GM19467 (cell line): ENCODE measurements at regions not wholly inside any gene's neighbourhood (a gene's known extent, or its start where the extent isn't known, plus 50 kb on each side); places are given as distances from the start of the nearest gene placed in this dataset.

Experiments
- ATAC-seq: cut with Tn5 transposase; IDR thresholded peaks from one replicate; pipeline ENCODE4 v1.9.1; 2021; ENCODE audit warnings: mild to moderate bottlenecking, moderate library complexity; ENCODE audit not compliant: unreplicated experiment

GRCh38 chr5:126354012-126354857, 69.0 kb upstream of the GRAMD2B start:
- no peak for ATAC-seq

GRCh38 chr5:126354858-126355731, 68.1 kb upstream of the GRAMD2B start:
- ATAC-seq: no peak

- ATAC-seq: no peak
These were observed 67.3 kb upstream of the GRAMD2B start for GRCh38 chr5:126355940-126356339.

GRCh38 chr5:126357585-126358342, 65.4 kb upstream of the GRAMD2B start:
- ATAC-seq: no peak

- ATAC-seq: peak; percentile 91
These were observed 64.7 kb upstream of the GRAMD2B start for GRCh38 chr5:126358525-126358924.

- ATAC-seq: no peak
These were observed 63.3 kb upstream of the GRAMD2B start for GRCh38 chr5:126359884-126360283.

GRCh38 chr5:126360467-126360866, 62.7 kb upstream of the GRAMD2B start:
- no peak for ATAC-seq

GRCh38 chr5:126363658-126364057, 59.6 kb upstream of the GRAMD2B start:
- ATAC-seq: no peak

- no peak for ATAC-seq
These were observed 58.9 kb upstream of the GRAMD2B start for GRCh38 chr5:126364206-126364902.

GRCh38 chr5:126365446-126366198, 57.6 kb upstream of the GRAMD2B start:
- no peak for ATAC-seq

GRCh38 chr5:126366199-126366560, 57.0 kb upstream of the GRAMD2B start:
- no peak for ATAC-seq

- no peak for ATAC-seq
These were observed 54.9 kb upstream of the GRAMD2B start for GRCh38 chr5:126368239-126368812.

- no peak for ATAC-seq
These were observed 54.1 kb upstream of the GRAMD2B start for GRCh38 chr5:126369083-126369482.

GRCh38 chr5:126369995-126370731, 53.0 kb upstream of the GRAMD2B start:
- no peak for ATAC-seq

- ATAC-seq: no peak
These were observed 52.2 kb upstream of the GRAMD2B start for GRCh38 chr5:126370796-126371718.

- no peak for ATAC-seq
These were observed 49.7 kb upstream of the GRAMD2B start for GRCh38 chr5:126373375-126374108.
